Heart left ventricle (tissue), 16 donors: ENCODE measurements at regions not wholly inside any gene's neighbourhood (a gene's known extent, or its start where the extent isn't known, plus 50 kb on each side); places are given as distances from the start of the nearest gene placed in this dataset.
"Not testable (repeated sequence)": the region's sequence is repeated elsewhere in the genome, so short reads cannot be mapped to it uniquely, and the experiment has no call there.

ENCODE experiments used
- ATAC-seq, 4 donors: fragments of 200-7000 bp; cut with Tn5 transposase; one replicate each; pipeline ENCODE4 v1.9.1; 2020 to 2022; ENCODE audit warnings: moderate library complexity in 4 of 4, mild to moderate bottlenecking in 3 of 4, moderate number of reproducible peaks in 1 of 4
- DNase-seq, 5 donors: peaks; one replicate each; pipeline ENCODE4 v3.0.0-alpha.2; 2020
- H3K27ac ChIP-seq, 12 donors: fragments of 200-600 bp; sonication (generic) in 4 of 12; one replicate each; pipeline versions ENCODE4 v1.5.0 to v1.8.0; 2016 to 2022; ENCODE audit warnings: mild to moderate bottlenecking in 2 of 12
- H3K27me3 ChIP-seq, 9 donors: fragments of 200-600 bp; sonication (generic) in 2 of 9; one replicate each; pipeline versions ENCODE4 v1.5.1 to v1.8.0; 2016 to 2022; ENCODE audit warnings: mild to moderate bottlenecking in 3 of 9
- H3K36me3 ChIP-seq, 9 donors: fragments of 200-600 bp; sonication (generic) in 2 of 9; one replicate each; pipeline versions ENCODE4 v1.5.0 to v1.8.0; 2018 to 2022; ENCODE audit warnings: mild to moderate bottlenecking in 2 of 9
- H3K4me1 ChIP-seq, 12 donors: fragments of 200-600 bp; sonication (generic) in 4 of 12; one replicate each; pipeline versions ENCODE4 v1.5.0 to v1.8.0; 2016 to 2022; ENCODE audit warnings: mild to moderate bottlenecking in 3 of 12
- H3K4me3 ChIP-seq, 12 donors: fragments of 200-600 bp; sonication (generic) in 4 of 12; one replicate each; pipeline versions ENCODE4 v1.5.0 to v1.8.0; 2017 to 2022; ENCODE audit warnings: mild to moderate bottlenecking in 9 of 12, moderate library complexity in 4 of 12
- H3K9me3 ChIP-seq, 12 donors: fragments of 200-600 bp; sonication (generic) in 4 of 12; one replicate each; pipeline versions ENCODE4 v1.5.0 to v1.8.0; 2016 to 2022; ENCODE audit warnings: mild to moderate bottlenecking in 1 of 12
- CTCF ChIP-seq, 12 donors: fragments of 200-600 bp; sonication (generic) in 4 of 12; IDR thresholded peaks; one replicate each; pipeline versions ENCODE4 v1.5.0 to v1.8.0; 2018 to 2022; ENCODE audit warnings: antibody characterized with exemption in 12 of 12, mild to moderate bottlenecking in 5 of 12
- POLR2A ChIP-seq, 2 donors: fragments of 450-650 bp; IDR thresholded peaks; one replicate each; pipeline ENCODE4 v1.6.1; 2017; ENCODE audit warnings: antibody characterized with exemption in 2 of 2, mild to moderate bottlenecking in 2 of 2, moderate library complexity in 2 of 2
- WGBS, 4 donors: extraction: QIAGEN DNeasy Blood & Tissue Kit in 2 of 4; methylation state at CpG; one replicate each; pipeline versions ENCODE4 v1.1.5 to v1.1.7; 2013 to 2018; 5-methylcytosine and 5-hydroxymethylcytosine counted together
- intact Hi-C, 10 donors: fragments of 100-400 bp; cut with DNase I; formaldehyde crosslinking; loops; one replicate each; pipeline versions ENCODE4 v1.11.1 to v1.14.2; 2022
- donor health status: ischemic (EF 13 %, LVEDD 7.1; RV severe dilation, severe dysfunction).
- donor health status: healthy with polysubstance abuse.
- donor health status: DM: no; HTN: yes; CAD: no.
- donor health status: DM: no; HTN: no; CAD: no.
- donor health status: ischemic (EF 25% LVEDD 6.9; RV normal size, moderate dysfunction).
- donor health status: ischemic (EF 25% LVEDD 5.7; RV mildly dilated, moderate dysfunction).
- donor health status: healthy.
- donor health status: DM: yes; HTN: yes; CAD: no.
- donor health status: ischemic (EF 35%, LVEDD 5.7; RV mildly dilated, moderate dysfunction).
- donor health status: nonischemic (EF 11% LVEDD 7.7; RV severe dilation, severe dysfunction).
- donor health status: DM: yes; HTN: yes; CAD: no.
- donor health status: PGD.
- donor health status: ischemic (EF 29% LVEDD 5.4; RV normal size, mild dysfunction).
- donor health status: nonischemic (EF 23%, LVEDD 6.1; RV moderate dilation, normal function).

- DNase-seq, result no peak
- no peaks in the 10 kb centered on the region for H3K4me1 ChIP-seq
Observed at GRCh38 chrX:103428525-103428924, 52.2 kb downstream of the BEX3 start.

GRCh38 chrX:103429026-103429425 lies 52.7 kb downstream of the BEX3 start:
- ATAC-seq, H3K4me3 ChIP-seq, H3K36me3 ChIP-seq, H3K4me1 ChIP-seq, H3K27ac ChIP-seq, intact Hi-C loops, DNase-seq, H3K27me3 ChIP-seq, H3K9me3 ChIP-seq: not testable (repeated sequence)
- WGBS, 4 donors, result 68 to 94% (median 86%) methylated on average over 7 of the region's 7 CpGs

More at GRCh38 chrX:103428525-103428924, 52.2 kb downstream of the BEX3 start:
- no peak for TF ChIP-seq POLR2A (IDR thresholded peaks at IDR 0.05)
- no peak for TF ChIP-seq CTCF (IDR thresholded peaks at IDR 0.05)
- no peaks in the 10 kb centered on the region for H3K36me3 ChIP-seq
- ATAC-seq, result no peak
- H3K27me3 ChIP-seq, result peaks cover 0 to 6% (median 0%) of the 10 kb centered on the region in 9 donors
- 81 to 95% (median 88%) methylated on average over 2 of the region's 2 CpGs for WGBS, 4 donors
- no peaks in the 10 kb centered on the region for H3K9me3 ChIP-seq
- H3K27ac ChIP-seq, result no peak overlapping the region
- H3K4me3 ChIP-seq, result no peak overlapping the region
- intact Hi-C loops, result no loop called here

GRCh38 chrX:103431316-103431715 lies 55.0 kb downstream of the BEX3 start:
- whole genome bisulfite sequencing, 4 donors, result 85 to 96% (median 87%) methylated on average over 7 of the region's 7 CpGs
- no peaks in the 10 kb centered on the region for H3K27me3 ChIP-seq
- no peaks in the 10 kb centered on the region for H3K36me3 ChIP-seq
- no peak for DNase-seq
- intact Hi-C loops, result no loop called here
- no peaks in the 10 kb centered on the region for H3K4me1 ChIP-seq
- H3K9me3 ChIP-seq, result no peaks in the 10 kb centered on the region
- TF ChIP-seq POLR2A (IDR thresholded peaks at IDR 0.05) (no peak), CTCF (IDR thresholded peaks at IDR 0.05) (no peak)
- no peak overlapping the region for H3K27ac ChIP-seq
- no peak overlapping the region for H3K4me3 ChIP-seq
- ATAC-seq, result no peak

GRCh38 chrX:103432841-103433240 lies 56.5 kb downstream of the BEX3 start:
- H3K27ac ChIP-seq, H3K4me3 ChIP-seq, intact Hi-C loops, DNase-seq, ATAC-seq, H3K4me1 ChIP-seq, H3K36me3 ChIP-seq, H3K27me3 ChIP-seq, H3K9me3 ChIP-seq: not testable (repeated sequence)
- 68 to 93% (median 87%) methylated on average over 5 of the region's 5 CpGs for WGBS, 4 donors

- H3K36me3 ChIP-seq, result no peaks in the 10 kb centered on the region
- ATAC-seq (no peak), DNase-seq (no peak)
- H3K9me3 ChIP-seq, result no peaks in the 10 kb centered on the region
- no peak overlapping the region for H3K27ac ChIP-seq
- 75 to 87% (median 83%) methylated on average over 5 of the region's 5 CpGs for WGBS, 4 donors
- H3K4me3 ChIP-seq, result no peak overlapping the region
- TF ChIP-seq POLR2A (IDR thresholded peaks at IDR 0.05) (no peak), CTCF (IDR thresholded peaks at IDR 0.05) (no peak)
- intact Hi-C loops, result no loop called here
- H3K27me3 ChIP-seq, result peaks cover 0 to 4% (median 0%) of the 10 kb centered on the region in 9 donors
- H3K4me1 ChIP-seq, result no peaks in the 10 kb centered on the region
Observed at GRCh38 chrX:103437147-103437873, 61.0 kb downstream of the BEX3 start.
